Mesothelial cell of epicardium (in vitro differentiated cells): ENCODE measurements at regions not wholly inside any gene's neighbourhood (a gene's known extent, or its start where the extent isn't known, plus 50 kb on each side); places are given as distances from the start of the nearest gene placed in this dataset.

ENCODE experiments used
- DNase-seq, 2 experiments: peaks; one replicate each; pipeline ENCODE4 v3.0.0; 2021; ENCODE audit warnings: low spot score in 2 of 2; ENCODE audit not compliant: unreplicated experiment in 2 of 2
- H3K27ac Mint-ChIP-seq: 2 replicates; pipeline ENCODE4 v1.8.0; 2021; ENCODE audit warnings: mixed read lengths
- H3K27me3 Mint-ChIP-seq: 2 replicates; pipeline ENCODE4 v1.8.0; 2021; ENCODE audit warnings: low read depth, mixed read lengths
- H3K36me3 Mint-ChIP-seq: 2 replicates; pipeline ENCODE4 v1.8.0; 2021; ENCODE audit warnings: mixed read lengths
- H3K4me1 Mint-ChIP-seq: 2 replicates; pipeline ENCODE4 v1.8.0; 2021; ENCODE audit warnings: mixed read lengths
- H3K4me3 Mint-ChIP-seq: 2 replicates; pipeline ENCODE4 v1.8.0; 2021; ENCODE audit warnings: mild to moderate bottlenecking, moderate library complexity, mixed read lengths
- H3K9me3 Mint-ChIP-seq: 2 replicates; pipeline ENCODE4 v1.8.0; 2021; ENCODE audit warnings: mixed read lengths
- CTCF ChIP-seq: fragments of 200-600 bp; sonication (generic); IDR thresholded peaks from one replicate; pipeline ENCODE4 v1.5.0; 2021; ENCODE audit warnings: antibody characterized with exemption; ENCODE audit not compliant: unreplicated experiment

GRCh38 chr5:88661806-88662207 lies 221.2 kb downstream of the MEF2C start:
- DNase-seq: no peak
- Mint-ChIP-seq H3K4me3 (no peak overlapping the region), H3K27ac (no peak overlapping the region), H3K36me3 (no peaks in the 10 kb centered on the region), H3K9me3 (no peaks in the 10 kb centered on the region), H3K27me3 (peaks cover 96% of the 10 kb centered on the region), H3K4me1 (peaks cover 8% of the 10 kb centered on the region)
- TF ChIP-seq CTCF: no peak

DNA sequence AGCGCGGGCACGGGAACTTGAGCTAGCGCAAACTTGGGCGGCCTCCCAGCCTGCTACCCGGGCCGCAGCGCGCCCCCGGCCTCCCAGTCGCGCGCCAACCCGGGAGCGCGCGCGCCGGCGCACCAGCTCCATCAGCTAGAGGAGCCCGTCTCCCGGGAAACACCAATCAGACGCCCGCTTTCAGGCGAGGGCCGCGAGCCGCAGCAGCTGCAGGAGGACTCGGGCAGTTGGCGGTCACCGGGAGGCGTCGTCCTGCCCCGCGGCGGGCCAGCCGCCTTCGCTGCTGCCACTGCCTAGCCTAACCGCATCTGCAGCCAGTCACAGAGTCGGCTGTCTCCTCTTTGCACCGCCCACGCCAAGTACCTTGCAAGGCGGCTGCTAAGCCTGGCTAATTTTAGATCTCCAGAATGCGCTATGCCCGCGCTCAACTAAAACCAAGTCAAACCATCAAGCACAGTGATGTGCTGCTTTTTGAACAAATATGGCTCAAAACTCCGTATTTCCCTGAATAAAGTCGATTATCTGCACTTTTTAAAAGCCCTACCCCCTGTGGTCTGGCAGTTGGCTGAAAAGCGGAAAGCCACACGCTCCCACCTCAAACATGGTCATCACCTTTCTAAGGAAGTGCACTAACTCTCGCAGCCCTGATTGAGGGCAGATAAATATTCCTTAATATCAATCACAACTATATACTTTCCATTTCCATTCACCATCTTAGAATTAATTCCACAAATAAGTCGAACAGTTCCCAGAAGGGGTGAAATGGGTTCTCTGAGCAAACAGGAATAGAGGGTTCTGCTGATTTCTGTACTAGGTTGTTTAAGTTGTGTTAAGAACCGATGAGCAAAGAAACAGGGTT lies 221.8 kb downstream of the MEF2C start:
- Mint-ChIP-seq H3K9me3 (no peaks in the 10 kb centered on the region), H3K4me3 (peak overlapping the region; percentile 60), H3K27me3 (peaks cover 96% of the 10 kb centered on the region), H3K4me1 (peaks cover 8% of the 10 kb centered on the region), H3K27ac (no peak overlapping the region), H3K36me3 (no peaks in the 10 kb centered on the region)
- no peak for TF ChIP-seq CTCF
- DNase-seq: peak; percentile 57 to 77

GRCh38 chr5:88660264-88660946 lies 222.6 kb downstream of the MEF2C start:
- Mint-ChIP-seq H3K27me3 (peaks cover 93% of the 10 kb centered on the region), H3K9me3 (no peaks in the 10 kb centered on the region), H3K4me1 (peaks cover 8% of the 10 kb centered on the region), H3K27ac (no peak overlapping the region), H3K36me3 (no peaks in the 10 kb centered on the region), H3K4me3 (peak overlapping the region; percentile 60)
- TF ChIP-seq CTCF: no peak
- DNase-seq: no peak

- no peak for DNase-seq
- H3K9me3 Mint-ChIP-seq: no peaks in the 10 kb centered on the region
- peak overlapping the region; percentile 39 for H3K4me3 Mint-ChIP-seq
- TF ChIP-seq CTCF: no peak
- H3K4me1 Mint-ChIP-seq: peaks cover 8% of the 10 kb centered on the region
- no peak overlapping the region for H3K27ac Mint-ChIP-seq
- H3K36me3 Mint-ChIP-seq: no peaks in the 10 kb centered on the region
- peaks cover 89% of the 10 kb centered on the region for H3K27me3 Mint-ChIP-seq
These were observed 223.3 kb downstream of the MEF2C start for GRCh38 chr5:88659529-88660263.

DNA sequence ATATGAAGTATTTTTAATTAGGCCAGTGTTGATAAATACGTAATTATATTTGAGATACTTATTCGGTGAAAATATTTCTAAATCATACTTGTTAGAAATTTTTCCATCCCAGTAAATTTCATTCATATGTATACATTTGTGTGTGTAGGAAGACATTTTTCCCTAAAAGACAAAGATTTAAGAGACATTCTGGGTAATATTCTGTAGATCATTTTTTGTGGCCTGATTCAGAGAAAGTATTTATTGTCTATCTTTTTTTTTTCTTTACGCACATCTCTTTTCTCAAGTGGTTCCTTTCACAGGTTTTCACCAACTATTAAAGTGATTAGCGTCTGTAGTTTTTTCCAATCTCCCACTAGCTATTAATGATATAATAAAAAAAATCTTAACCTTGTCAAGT lies 224.1 kb downstream of the MEF2C start:
- Mint-ChIP-seq H3K27ac (no peak overlapping the region), H3K4me3 (no peak overlapping the region), H3K4me1 (peaks cover 8% of the 10 kb centered on the region), H3K36me3 (no peaks in the 10 kb centered on the region), H3K9me3 (no peaks in the 10 kb centered on the region), H3K27me3 (peaks cover 89% of the 10 kb centered on the region)
- TF ChIP-seq CTCF: no peak
- DNase-seq: no peak
